ENCODE measurements at regions not wholly inside any gene's neighbourhood (a gene's known extent, or its start where the extent isn't known, plus 50 kb on each side); places are given as distances from the start of the nearest gene placed in this dataset.

DNA sequence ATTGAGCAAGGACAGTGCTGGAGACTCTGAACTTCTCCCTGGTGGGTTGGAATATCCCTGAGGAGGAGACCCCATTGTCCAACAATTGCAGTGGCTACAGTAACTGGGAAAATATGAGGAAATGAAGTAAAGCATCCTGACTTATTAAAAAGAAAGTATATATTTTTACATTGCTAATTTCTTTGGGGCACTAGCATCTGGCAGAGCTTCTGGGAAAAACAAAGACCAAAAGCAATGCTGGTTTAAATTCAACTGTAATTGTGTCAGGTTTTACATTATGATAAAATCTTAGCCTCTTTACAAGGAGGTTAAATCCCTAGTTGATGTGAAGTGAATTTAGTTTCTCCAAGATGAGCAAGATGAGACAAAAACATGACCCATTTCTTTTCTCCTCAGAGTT, 454.0 kb upstream of the RBMS3 start:
- H3K27ac ChIP-seq (replicated peaks; ENCODE audit: low read length): no peak overlapping the region
- H4K8ac ChIP-seq (ENCODE audit: low read depth, low read length): no peak overlapping the region
- no peak overlapping the region for H2BK12ac ChIP-seq (ENCODE audit: low read length)
- no peaks in the 10 kb centered on the region for H3K4me1 ChIP-seq (ENCODE audit: control insufficient read depth in 2 of 2, insufficient read depth in 1 of 2, low read depth in 1 of 2, low read length in 2 of 2)
- H3K27me3 ChIP-seq (ENCODE audit: control insufficient read depth in 3 of 3, insufficient read depth in 3 of 3, low read depth in 1 of 3, low read length in 3 of 3): peaks cover 0 to 5% (median 0%) of the 10 kb centered on the region in 3 experiments
- H3K18ac ChIP-seq (ENCODE audit: low read length): no peak overlapping the region
- H3K9me3 ChIP-seq (replicated peaks in 1 of 2; ENCODE audit: control insufficient read depth in 2 of 2, insufficient read depth in 1 of 2, low read depth in 1 of 2, low read length in 2 of 2): no peaks in the 10 kb centered on the region
- H2BK5ac ChIP-seq (ENCODE audit: low read length): no peak overlapping the region
- no peak overlapping the region for H3K23ac ChIP-seq (ENCODE audit: low read depth, low read length, poor library complexity)
- H3K79me1 ChIP-seq (ENCODE audit: low read depth, low read length): no peaks in the 10 kb centered on the region
- no peaks in the 10 kb centered on the region for H3K36me3 ChIP-seq (replicated peaks in 1 of 2; ENCODE audit: control insufficient read depth in 2 of 2, insufficient read depth in 2 of 2, low read length in 2 of 2)
- H3K4me3 ChIP-seq (ENCODE audit: low read length in 2 of 2): no peak overlapping the region
- H3K4ac ChIP-seq (ENCODE audit: low read length): no peak overlapping the region
- no peak overlapping the region for H2AFZ ChIP-seq (ENCODE audit: low read length)
- no peak overlapping the region for H3K14ac ChIP-seq (ENCODE audit: low read length)
- no peak overlapping the region for H2BK120ac ChIP-seq (ENCODE audit: low read depth, low read length)
- no peak overlapping the region for H3K4me2 ChIP-seq (ENCODE audit: insufficient read depth, low read length, poor library complexity, severe bottlenecking)
- H3K9ac ChIP-seq (ENCODE audit: low read depth, low read length, poor library complexity): no peak overlapping the region
- H2BK15ac ChIP-seq (ENCODE audit: low read length): no peak overlapping the region
- no peak overlapping the region for H2AK5ac ChIP-seq (ENCODE audit: low read depth, low read length)
- no peak overlapping the region for H4K91ac ChIP-seq (ENCODE audit: low read depth, low read length, poor library complexity)
- no peak for DNase-seq (ENCODE audit: low spot score)

DNA sequence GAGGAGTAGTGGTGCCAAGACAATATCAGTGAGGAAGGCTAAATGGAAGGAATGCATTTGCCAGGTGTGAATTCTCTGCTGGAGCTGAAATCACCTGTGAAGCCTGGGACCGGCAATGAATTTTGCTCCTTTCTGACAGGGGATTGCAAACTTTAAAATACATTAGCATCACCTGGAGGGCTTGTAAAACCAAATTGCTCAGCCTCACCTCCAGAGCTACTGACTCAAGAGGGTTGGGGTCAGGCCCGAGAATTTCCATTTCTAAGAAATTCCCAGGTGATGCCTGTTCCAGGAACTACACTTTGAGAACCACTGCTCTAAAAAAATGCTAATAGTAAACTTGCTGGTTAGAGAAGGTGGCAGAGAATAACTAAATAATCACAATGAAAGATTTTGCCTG, 445.6 kb upstream of the RBMS3 start:
- Histone ChIP-seq H2BK12ac (ENCODE audit: low read length) (no peak overlapping the region), H2BK120ac (ENCODE audit: low read depth, low read length) (no peak overlapping the region), H3K27me3 (ENCODE audit: control insufficient read depth in 3 of 3, insufficient read depth in 3 of 3, low read depth in 1 of 3, low read length in 3 of 3) (peaks cover 0 to 35% (median 0%) of the 10 kb centered on the region in 3 experiments), H2BK15ac (ENCODE audit: low read length) (no peak overlapping the region), H3K79me1 (ENCODE audit: low read depth, low read length) (no peaks in the 10 kb centered on the region), H3K4me3 (ENCODE audit: low read length in 2 of 2) (no peak overlapping the region), H3K4me2 (ENCODE audit: insufficient read depth, low read length, poor library complexity, severe bottlenecking) (no peak overlapping the region), H4K8ac (ENCODE audit: low read depth, low read length) (no peak overlapping the region), H4K91ac (ENCODE audit: low read depth, low read length, poor library complexity) (no peak overlapping the region), H2AFZ (ENCODE audit: low read length) (no peak overlapping the region), H3K27ac (replicated peaks; ENCODE audit: low read length) (no peak overlapping the region), H3K14ac (ENCODE audit: low read length) (no peak overlapping the region), H3K4ac (ENCODE audit: low read length) (no peak overlapping the region), H2BK5ac (ENCODE audit: low read length) (no peak overlapping the region), H2AK5ac (ENCODE audit: low read depth, low read length) (no peak overlapping the region), H3K18ac (ENCODE audit: low read length) (no peak overlapping the region), H3K36me3 (replicated peaks in 1 of 2; ENCODE audit: control insufficient read depth in 2 of 2, insufficient read depth in 2 of 2, low read length in 2 of 2) (no peaks in the 10 kb centered on the region), H3K9me3 (replicated peaks in 1 of 2; ENCODE audit: control insufficient read depth in 2 of 2, insufficient read depth in 1 of 2, low read depth in 1 of 2, low read length in 2 of 2) (no peaks in the 10 kb centered on the region), H3K9ac (ENCODE audit: low read depth, low read length, poor library complexity) (no peak overlapping the region), H3K4me1 (ENCODE audit: control insufficient read depth in 2 of 2, insufficient read depth in 1 of 2, low read depth in 1 of 2, low read length in 2 of 2) (no peaks in the 10 kb centered on the region), H3K23ac (ENCODE audit: low read depth, low read length, poor library complexity) (no peak overlapping the region)
- DNase-seq (ENCODE audit: low spot score): no peak
- no CpG with 5 or more reads among the region's 2 CpGs for WGBS, 2 donors (ENCODE audit: extremely low coverage in 2 of 2, insufficient read length in 2 of 2, insufficient replicate concordance in 1 of 2)

DNA sequence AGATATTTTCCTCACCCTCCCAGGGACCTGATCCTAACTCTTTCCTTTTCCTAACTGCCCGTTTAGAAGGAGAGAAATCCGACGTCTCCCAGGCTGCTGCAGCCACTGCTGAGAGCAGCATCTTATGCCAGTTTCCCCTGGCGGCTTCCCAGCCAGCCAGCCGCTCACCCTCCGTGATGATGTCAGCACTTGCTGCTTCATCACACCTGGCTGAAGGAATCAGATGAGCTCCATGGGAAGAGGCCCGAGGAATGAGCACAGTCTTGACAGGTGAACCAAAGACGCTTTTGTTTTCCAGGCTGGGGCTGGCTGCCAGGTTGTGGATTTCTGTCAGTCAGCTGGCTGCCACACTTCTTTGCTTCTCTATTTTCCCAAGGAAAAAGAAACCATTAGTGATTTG, 445.1 kb upstream of the RBMS3 start:
- peaks cover 0 to 35% (median 0%) of the 10 kb centered on the region in 3 experiments for H3K27me3 ChIP-seq (ENCODE audit: control insufficient read depth in 3 of 3, insufficient read depth in 3 of 3, low read depth in 1 of 3, low read length in 3 of 3)

DNA sequence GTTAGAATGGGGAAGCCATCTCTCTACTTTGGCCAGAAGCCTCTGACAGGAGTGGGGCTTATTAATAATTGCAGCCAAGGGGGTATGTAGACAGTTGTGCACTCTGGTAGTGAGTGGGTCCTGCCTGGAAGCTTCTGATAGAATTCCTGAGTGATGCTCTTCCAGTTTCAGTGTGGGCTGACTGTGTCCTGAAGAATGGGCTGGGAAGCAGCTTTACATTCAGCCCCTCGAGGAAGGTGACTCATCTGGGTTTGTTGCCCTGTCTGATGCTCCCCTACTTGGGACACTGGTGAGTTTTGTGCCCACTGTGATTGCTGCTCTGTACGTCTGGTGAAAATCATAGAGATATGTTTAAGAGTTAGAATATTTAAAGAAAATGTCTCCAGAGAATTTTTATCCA, 444.7 kb upstream of the RBMS3 start:
- no peak overlapping the region for H2BK120ac ChIP-seq (ENCODE audit: low read depth, low read length)
- H2AK5ac ChIP-seq (ENCODE audit: low read depth, low read length): no peak overlapping the region
- no peak overlapping the region for H3K9ac ChIP-seq (ENCODE audit: low read depth, low read length, poor library complexity)
- H3K4me2 ChIP-seq (ENCODE audit: insufficient read depth, low read length, poor library complexity, severe bottlenecking): no peak overlapping the region
- H2BK12ac ChIP-seq (ENCODE audit: low read length): no peak overlapping the region
- no peak overlapping the region for H3K4ac ChIP-seq (ENCODE audit: low read length)
- H3K79me1 ChIP-seq (ENCODE audit: low read depth, low read length): no peaks in the 10 kb centered on the region
- no peak overlapping the region for H4K8ac ChIP-seq (ENCODE audit: low read depth, low read length)
- H2BK5ac ChIP-seq (ENCODE audit: low read length): no peak overlapping the region
- H3K18ac ChIP-seq (ENCODE audit: low read length): no peak overlapping the region
- peaks cover 0 to 38% (median 0%) of the 10 kb centered on the region in 3 experiments for H3K27me3 ChIP-seq (ENCODE audit: control insufficient read depth in 3 of 3, insufficient read depth in 3 of 3, low read depth in 1 of 3, low read length in 3 of 3)
- H3K4me1 ChIP-seq (ENCODE audit: control insufficient read depth in 2 of 2, insufficient read depth in 1 of 2, low read depth in 1 of 2, low read length in 2 of 2): no peaks in the 10 kb centered on the region
- no CpG with 5 or more reads among the region's 2 CpGs for WGBS, 2 donors (ENCODE audit: extremely low coverage in 2 of 2, insufficient read length in 2 of 2, insufficient replicate concordance in 1 of 2)
- H2AFZ ChIP-seq (ENCODE audit: low read length): no peak overlapping the region
- no peak overlapping the region for H2BK15ac ChIP-seq (ENCODE audit: low read length)
- no peak overlapping the region for H3K14ac ChIP-seq (ENCODE audit: low read length)
- H3K36me3 ChIP-seq (replicated peaks in 1 of 2; ENCODE audit: control insufficient read depth in 2 of 2, insufficient read depth in 2 of 2, low read length in 2 of 2): no peaks in the 10 kb centered on the region
- no peak overlapping the region for H3K23ac ChIP-seq (ENCODE audit: low read depth, low read length, poor library complexity)
- no peaks in the 10 kb centered on the region for H3K9me3 ChIP-seq (replicated peaks in 1 of 2; ENCODE audit: control insufficient read depth in 2 of 2, insufficient read depth in 1 of 2, low read depth in 1 of 2, low read length in 2 of 2)
- H4K91ac ChIP-seq (ENCODE audit: low read depth, low read length, poor library complexity): no peak overlapping the region
- no peak overlapping the region for H3K4me3 ChIP-seq (ENCODE audit: low read length in 2 of 2)
- no peak overlapping the region for H3K27ac ChIP-seq (replicated peaks; ENCODE audit: low read length)
- DNase-seq (ENCODE audit: low spot score): no peak

More for the DNA sequence above, 445.1 kb upstream of the RBMS3 start:
- Histone ChIP-seq H2AFZ (ENCODE audit: low read length) (no peak overlapping the region), H3K9ac (ENCODE audit: low read depth, low read length, poor library complexity) (no peak overlapping the region), H2BK120ac (ENCODE audit: low read depth, low read length) (no peak overlapping the region), H4K8ac (ENCODE audit: low read depth, low read length) (no peak overlapping the region), H3K4me1 (ENCODE audit: control insufficient read depth in 2 of 2, insufficient read depth in 1 of 2, low read depth in 1 of 2, low read length in 2 of 2) (no peaks in the 10 kb centered on the region), H3K14ac (ENCODE audit: low read length) (no peak overlapping the region), H3K36me3 (replicated peaks in 1 of 2; ENCODE audit: control insufficient read depth in 2 of 2, insufficient read depth in 2 of 2, low read length in 2 of 2) (no peaks in the 10 kb centered on the region), H3K9me3 (replicated peaks in 1 of 2; ENCODE audit: control insufficient read depth in 2 of 2, insufficient read depth in 1 of 2, low read depth in 1 of 2, low read length in 2 of 2) (no peaks in the 10 kb centered on the region), H3K79me1 (ENCODE audit: low read depth, low read length) (no peaks in the 10 kb centered on the region), H2BK5ac (ENCODE audit: low read length) (no peak overlapping the region), H3K4me2 (ENCODE audit: insufficient read depth, low read length, poor library complexity, severe bottlenecking) (no peak overlapping the region), H3K18ac (ENCODE audit: low read length) (no peak overlapping the region), H3K4ac (ENCODE audit: low read length) (no peak overlapping the region), H3K23ac (ENCODE audit: low read depth, low read length, poor library complexity) (no peak overlapping the region), H2AK5ac (ENCODE audit: low read depth, low read length) (no peak overlapping the region), H3K27ac (replicated peaks; ENCODE audit: low read length) (no peak overlapping the region), H2BK12ac (ENCODE audit: low read length) (no peak overlapping the region), H2BK15ac (ENCODE audit: low read length) (no peak overlapping the region), H3K4me3 (ENCODE audit: low read length in 2 of 2) (no peak overlapping the region), H4K91ac (ENCODE audit: low read depth, low read length, poor library complexity) (no peak overlapping the region)
- no CpG with 5 or more reads among the region's 8 CpGs for WGBS, 2 donors (ENCODE audit: extremely low coverage in 2 of 2, insufficient read length in 2 of 2, insufficient replicate concordance in 1 of 2)
- no peak for DNase-seq (ENCODE audit: low spot score)
